ENCODE measurements at regions not wholly inside any gene's neighbourhood (a gene's known extent, or its start where the extent isn't known, plus 50 kb on each side); places are given as distances from the start of the nearest gene placed in this dataset.
A peak's percentile ranks its signal among the peaks of the same experiment; 100 is the strongest.

GRCh38 chr18:43863180-43863579, 585.9 kb upstream of the SYT4 start:
- Histone ChIP-seq H3K79me2 (ENCODE audit: control insufficient read depth, insufficient read depth, low read length) (no peaks in the 10 kb centered on the region), H3K4me1 (ENCODE audit: control insufficient read depth, extremely low read depth, insufficient read depth, low read length) (no peaks in the 10 kb centered on the region), H2AFZ (ENCODE audit: low read length) (no peak overlapping the region), H3K9ac (ENCODE audit: insufficient read depth, low read length) (no peak overlapping the region), H3K9me3 (ENCODE audit: control insufficient read depth, insufficient read depth, low read depth, low read length) (no peaks in the 10 kb centered on the region), H3K27ac (ENCODE audit: insufficient read depth, low read length) (no peak overlapping the region), H3K4me3 (replicated peaks in 1 of 4; ENCODE audit: control extremely low read depth in 1 of 4, insufficient read depth in 1 of 4, low read depth in 3 of 4, low read length in 4 of 4) (no peak overlapping the region), H3K36me3 (ENCODE audit: control insufficient read depth, insufficient read depth, low read length) (no peaks in the 10 kb centered on the region), H3K4me2 (ENCODE audit: extremely low read depth, insufficient read depth, low read length) (no peak overlapping the region), H3K27me3 (ENCODE audit: control insufficient read depth, insufficient read depth, low read length) (no peaks in the 10 kb centered on the region), H4K20me1 (ENCODE audit: control insufficient read depth, extremely low read depth, insufficient read depth, low read length) (no peaks in the 10 kb centered on the region)
- DNase-seq (ENCODE audit: low read depth in 2 of 2): peak in 1 of 2 donors; percentile 49
- TF ChIP-seq, protein P1, sequence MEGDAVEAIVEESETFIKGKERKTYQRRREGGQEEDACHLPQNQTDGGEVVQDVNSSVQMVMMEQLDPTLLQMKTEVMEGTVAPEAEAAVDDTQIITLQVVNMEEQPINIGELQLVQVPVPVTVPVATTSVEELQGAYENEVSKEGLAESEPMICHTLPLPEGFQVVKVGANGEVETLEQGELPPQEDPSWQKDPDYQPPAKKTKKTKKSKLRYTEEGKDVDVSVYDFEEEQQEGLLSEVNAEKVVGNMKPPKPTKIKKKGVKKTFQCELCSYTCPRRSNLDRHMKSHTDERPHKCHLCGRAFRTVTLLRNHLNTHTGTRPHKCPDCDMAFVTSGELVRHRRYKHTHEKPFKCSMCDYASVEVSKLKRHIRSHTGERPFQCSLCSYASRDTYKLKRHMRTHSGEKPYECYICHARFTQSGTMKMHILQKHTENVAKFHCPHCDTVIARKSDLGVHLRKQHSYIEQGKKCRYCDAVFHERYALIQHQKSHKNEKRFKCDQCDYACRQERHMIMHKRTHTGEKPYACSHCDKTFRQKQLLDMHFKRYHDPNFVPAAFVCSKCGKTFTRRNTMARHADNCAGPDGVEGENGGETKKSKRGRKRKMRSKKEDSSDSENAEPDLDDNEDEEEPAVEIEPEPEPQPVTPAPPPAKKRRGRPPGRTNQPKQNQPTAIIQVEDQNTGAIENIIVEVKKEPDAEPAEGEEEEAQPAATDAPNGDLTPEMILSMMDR (conservative IDR thresholded peaks at IDR 0.05 in 1 of 2, IDR thresholded peaks at IDR 0.05 in 1 of 2; ENCODE audit: low read depth in 1 of 2, low read length in 2 of 2): no peak
- no peak for TF ChIP-seq EZH2 (IDR thresholded peaks at IDR 0.05; ENCODE audit: low read length, missing control alignments)

- no peaks in the 10 kb centered on the region for H3K9me3 ChIP-seq (ENCODE audit: control insufficient read depth, insufficient read depth, low read depth, low read length)
- no peaks in the 10 kb centered on the region for H3K79me2 ChIP-seq (ENCODE audit: control insufficient read depth, insufficient read depth, low read length)
- DNase-seq (ENCODE audit: low read depth in 2 of 2): peak in 1 of 2 donors; percentile 68
- no peak overlapping the region for H2AFZ ChIP-seq (ENCODE audit: low read length)
- no peak overlapping the region for H3K4me3 ChIP-seq (replicated peaks in 1 of 4; ENCODE audit: control extremely low read depth in 1 of 4, insufficient read depth in 1 of 4, low read depth in 3 of 4, low read length in 4 of 4)
- no peaks in the 10 kb centered on the region for H3K4me1 ChIP-seq (ENCODE audit: control insufficient read depth, extremely low read depth, insufficient read depth, low read length)
- H3K4me2 ChIP-seq (ENCODE audit: extremely low read depth, insufficient read depth, low read length): no peak overlapping the region
- H4K20me1 ChIP-seq (ENCODE audit: control insufficient read depth, extremely low read depth, insufficient read depth, low read length): no peaks in the 10 kb centered on the region
- H3K36me3 ChIP-seq (ENCODE audit: control insufficient read depth, insufficient read depth, low read length): no peaks in the 10 kb centered on the region
- H3K27ac ChIP-seq (ENCODE audit: insufficient read depth, low read length): no peak overlapping the region
- TF ChIP-seq, protein P1 (conservative IDR thresholded peaks at IDR 0.05 in 1 of 2, IDR thresholded peaks at IDR 0.05 in 1 of 2; ENCODE audit: low read depth in 1 of 2, low read length in 2 of 2): no peak
- TF ChIP-seq EZH2 (IDR thresholded peaks at IDR 0.05; ENCODE audit: low read length, missing control alignments): no peak
- no peaks in the 10 kb centered on the region for H3K27me3 ChIP-seq (ENCODE audit: control insufficient read depth, insufficient read depth, low read length)
- no peak overlapping the region for H3K9ac ChIP-seq (ENCODE audit: insufficient read depth, low read length)
Observed at GRCh38 chr18:43866696-43867095, 589.4 kb upstream of the SYT4 start.

GRCh38 chr18:43868497-43868995, 591.3 kb upstream of the SYT4 start:
- Histone ChIP-seq H3K4me2 (ENCODE audit: extremely low read depth, insufficient read depth, low read length) (no peak overlapping the region), H3K27ac (ENCODE audit: insufficient read depth, low read length) (no peak overlapping the region), H3K36me3 (ENCODE audit: control insufficient read depth, insufficient read depth, low read length) (no peaks in the 10 kb centered on the region), H4K20me1 (ENCODE audit: control insufficient read depth, extremely low read depth, insufficient read depth, low read length) (no peaks in the 10 kb centered on the region), H3K4me3 (replicated peaks in 1 of 4; ENCODE audit: control extremely low read depth in 1 of 4, insufficient read depth in 1 of 4, low read depth in 3 of 4, low read length in 4 of 4) (no peak overlapping the region), H3K9me3 (ENCODE audit: control insufficient read depth, insufficient read depth, low read depth, low read length) (no peaks in the 10 kb centered on the region), H3K4me1 (ENCODE audit: control insufficient read depth, extremely low read depth, insufficient read depth, low read length) (no peaks in the 10 kb centered on the region), H3K9ac (ENCODE audit: insufficient read depth, low read length) (no peak overlapping the region), H2AFZ (ENCODE audit: low read length) (no peak overlapping the region), H3K79me2 (ENCODE audit: control insufficient read depth, insufficient read depth, low read length) (no peaks in the 10 kb centered on the region), H3K27me3 (ENCODE audit: control insufficient read depth, insufficient read depth, low read length) (no peaks in the 10 kb centered on the region)
- TF ChIP-seq, protein P1 (conservative IDR thresholded peaks at IDR 0.05 in 1 of 2, IDR thresholded peaks at IDR 0.05 in 1 of 2; ENCODE audit: low read depth in 1 of 2, low read length in 2 of 2): no peak
- no peak for TF ChIP-seq EZH2 (IDR thresholded peaks at IDR 0.05; ENCODE audit: low read length, missing control alignments)
- no peak for DNase-seq (ENCODE audit: low read depth in 2 of 2)
